CD4-positive, alpha-beta T cell treated with Interleukin-1 beta for 1 hour (primary cell): ENCODE measurements at regions not wholly inside any gene's neighbourhood (a gene's known extent, or its start where the extent isn't known, plus 50 kb on each side); places are given as distances from the start of the nearest gene placed in this dataset.

Experiments
- DNase-seq, 2 donors: peaks; one replicate each; pipeline ENCODE4 v3.0.0-alpha.2; 2020 to 2022

DNA sequence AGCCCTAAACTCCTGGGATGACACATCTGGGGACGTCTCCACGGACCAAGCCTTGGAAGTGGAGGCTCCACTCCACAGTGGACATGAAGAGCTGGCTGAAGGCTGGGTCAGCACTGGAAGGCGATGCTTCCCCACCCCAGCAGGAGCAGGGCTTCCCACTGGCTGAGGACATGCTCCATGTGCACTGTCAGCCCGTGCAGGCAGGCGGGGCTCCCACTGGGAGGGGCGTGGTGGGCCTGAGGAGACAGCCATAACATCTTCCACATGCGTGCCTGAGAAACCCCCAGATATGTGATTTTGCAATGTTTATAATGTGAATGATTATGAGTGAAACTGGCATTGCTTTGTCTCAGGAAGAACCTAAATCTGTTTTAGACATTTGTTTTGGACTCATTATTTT, 231.3 kb downstream of the KLF13 start:
- DNase-seq = no peak

- DNase-seq = no peak
These were observed 232.2 kb downstream of the KLF13 start for GRCh38 chr15:31558840-31559239.

GRCh38 chr15:31559786-31560185, 233.2 kb downstream of the KLF13 start:
- DNase-seq = no peak

DNA sequence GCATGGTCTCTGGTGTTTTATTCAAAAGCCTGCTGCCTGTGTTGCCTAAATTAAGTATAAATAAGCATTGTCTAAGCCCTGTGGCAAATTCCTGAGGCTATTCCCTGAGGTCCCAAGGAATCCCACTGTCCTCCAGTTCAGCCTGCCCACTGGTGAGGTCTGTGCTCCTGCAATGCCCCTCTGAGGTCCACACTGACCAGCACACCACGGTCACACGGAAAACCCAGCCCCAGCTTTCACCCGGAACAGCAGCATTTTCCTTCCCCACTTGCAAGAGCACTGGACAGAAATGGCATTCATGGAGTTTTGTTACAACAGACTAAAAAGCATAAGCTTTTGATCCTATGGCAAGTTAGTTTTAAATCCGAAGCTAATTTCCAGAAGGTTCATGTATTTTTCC, 234.0 kb downstream of the KLF13 start:
- DNase-seq = no peak

- no peak for DNase-seq
These were observed 234.5 kb downstream of the KLF13 start for GRCh38 chr15:31561156-31561555.

- DNase-seq = no peak
These were observed 236.4 kb downstream of the KLF13 start for GRCh38 chr15:31563001-31563400.

DNA sequence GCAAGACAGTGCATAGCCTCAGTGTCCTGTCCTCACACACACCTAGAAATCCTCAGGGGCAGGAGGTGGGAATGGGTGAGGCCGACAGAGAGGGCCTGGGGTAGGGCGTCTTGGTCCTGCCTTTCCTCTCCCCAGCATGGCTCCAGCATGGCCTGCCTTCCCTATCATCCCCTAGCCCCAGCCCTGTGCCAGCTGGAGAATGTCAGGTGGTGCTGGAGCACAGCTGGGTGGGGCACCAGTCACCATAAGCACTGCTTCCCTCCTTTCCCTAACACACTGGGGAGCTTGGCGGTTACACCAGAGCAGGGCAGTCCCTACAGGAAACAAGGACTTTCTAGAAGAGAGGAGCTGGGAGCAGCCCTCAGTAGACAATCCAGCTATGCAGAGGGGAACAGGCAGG, 236.8 kb downstream of the KLF13 start:
- DNase-seq = no peak

DNA sequence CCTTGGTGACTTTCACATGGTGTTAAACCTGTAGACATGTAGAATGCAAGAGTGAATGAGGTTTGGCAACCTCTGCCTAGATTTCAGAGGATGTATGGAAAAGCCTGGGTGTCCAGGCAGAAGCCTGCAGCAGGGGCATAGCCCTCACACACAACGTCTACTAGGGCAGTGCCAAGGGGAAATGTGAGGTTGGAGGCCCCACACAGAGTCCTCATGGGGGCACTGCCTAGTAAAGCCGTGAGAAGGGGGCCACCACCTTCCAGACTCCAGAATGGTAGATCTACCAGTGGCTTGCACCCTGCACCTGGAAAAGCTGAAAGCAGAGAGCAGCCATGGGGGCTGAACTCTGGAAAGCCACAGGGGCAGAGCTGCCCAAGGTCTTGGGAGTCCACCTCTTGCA, 241.2 kb downstream of the KLF13 start:
- no peak for DNase-seq

- no peak for DNase-seq
These were observed 243.2 kb downstream of the KLF13 start for GRCh38 chr15:31569836-31570235.

- DNase-seq = no peak
These were observed 244.0 kb downstream of the KLF13 start for GRCh38 chr15:31570591-31570990.

GRCh38 chr15:31571676-31572075, 245.0 kb downstream of the KLF13 start:
- no peak for DNase-seq

DNA sequence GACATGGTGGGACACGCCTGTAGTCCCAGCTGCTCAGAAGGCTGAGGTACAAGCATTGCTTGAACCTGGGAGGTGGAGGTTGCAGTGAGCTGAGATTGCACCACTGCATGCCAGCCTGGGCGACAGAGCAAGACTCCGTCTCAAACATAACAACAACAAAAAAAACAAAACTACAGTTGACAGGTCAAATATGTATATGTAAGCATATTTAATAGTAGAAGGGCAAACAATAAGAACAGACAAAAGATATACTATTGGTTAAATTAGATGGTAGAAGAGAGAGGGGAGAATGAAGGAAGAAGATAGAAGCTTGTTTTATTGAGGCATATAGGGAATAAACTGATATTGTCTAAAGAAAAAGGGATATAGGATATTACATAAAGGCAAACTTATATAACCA, 247.1 kb downstream of the KLF13 start:
- DNase-seq = no peak

DNA sequence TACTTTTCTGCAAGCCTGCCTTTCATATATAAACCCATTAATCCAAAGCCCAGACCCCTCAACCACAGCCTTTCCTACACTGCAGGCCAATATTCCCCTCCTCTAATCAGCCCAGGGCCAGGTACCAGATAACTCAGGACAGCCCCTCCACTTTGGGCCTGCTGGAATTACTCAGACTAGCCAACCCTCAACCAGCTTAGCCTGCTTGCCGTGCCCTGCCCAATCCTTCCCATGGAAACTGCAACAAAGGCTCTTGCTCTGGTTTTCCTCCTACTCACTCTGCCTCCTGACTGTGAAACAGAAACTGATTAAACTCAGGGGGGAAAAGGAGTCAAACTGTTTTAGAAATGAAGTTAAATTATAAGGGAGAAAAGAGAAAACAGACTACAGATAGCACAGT, 248.1 kb downstream of the KLF13 start:
- no peak for DNase-seq

- DNase-seq = no peak
These were observed 250.5 kb downstream of the KLF13 start for GRCh38 chr15:31577108-31577507.

GRCh38 chr15:31579282-31579681, 252.6 kb downstream of the KLF13 start:
- no peak for DNase-seq

DNA sequence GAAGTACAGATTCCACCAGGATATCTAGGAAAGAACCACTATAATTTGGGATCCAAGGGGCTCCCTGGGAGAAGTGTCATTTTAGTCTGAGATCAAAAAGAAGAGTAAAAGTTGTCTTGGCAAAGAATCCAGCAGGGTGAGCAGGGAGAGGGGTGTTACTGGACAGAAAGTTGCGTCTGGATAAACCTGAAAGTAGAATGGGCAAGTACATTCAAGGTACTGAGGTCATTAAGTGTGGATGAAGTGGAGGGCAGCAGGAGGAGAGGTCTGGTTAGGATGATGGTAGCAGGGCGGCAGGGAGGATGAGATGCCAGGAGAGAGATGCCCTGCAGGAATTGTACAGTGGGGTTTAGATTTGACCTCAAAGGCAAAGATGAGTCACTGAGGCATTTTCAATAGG, 253.3 kb downstream of the KLF13 start:
- no peak for DNase-seq

GRCh38 chr15:31584195-31584594, 257.6 kb downstream of the KLF13 start:
- no peak for DNase-seq

- no peak for DNase-seq
These were observed 258.6 kb downstream of the KLF13 start for GRCh38 chr15:31585240-31585639.

GRCh38 chr15:31586841-31587240, 260.2 kb downstream of the KLF13 start:
- DNase-seq = no peak

DNA sequence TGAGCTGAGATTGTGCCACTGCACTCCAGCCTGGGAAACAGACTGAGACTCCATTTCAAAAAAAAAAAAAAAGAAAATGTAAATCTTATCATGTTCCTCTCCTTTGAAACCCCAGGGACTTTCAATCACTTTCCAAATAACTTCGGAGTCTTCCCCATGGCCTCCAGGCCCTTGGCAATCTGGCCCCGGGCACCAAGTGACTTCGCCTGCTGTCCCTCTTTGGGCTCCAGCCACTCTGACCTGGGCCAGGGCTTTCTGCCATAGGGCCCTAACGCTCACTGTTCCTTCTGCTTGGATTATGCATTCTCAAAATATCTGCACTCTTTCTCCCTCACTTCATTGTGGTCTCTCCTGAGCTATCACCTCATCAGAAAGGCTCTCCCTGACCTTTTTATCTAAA, 260.9 kb downstream of the KLF13 start:
- no peak for DNase-seq

DNA sequence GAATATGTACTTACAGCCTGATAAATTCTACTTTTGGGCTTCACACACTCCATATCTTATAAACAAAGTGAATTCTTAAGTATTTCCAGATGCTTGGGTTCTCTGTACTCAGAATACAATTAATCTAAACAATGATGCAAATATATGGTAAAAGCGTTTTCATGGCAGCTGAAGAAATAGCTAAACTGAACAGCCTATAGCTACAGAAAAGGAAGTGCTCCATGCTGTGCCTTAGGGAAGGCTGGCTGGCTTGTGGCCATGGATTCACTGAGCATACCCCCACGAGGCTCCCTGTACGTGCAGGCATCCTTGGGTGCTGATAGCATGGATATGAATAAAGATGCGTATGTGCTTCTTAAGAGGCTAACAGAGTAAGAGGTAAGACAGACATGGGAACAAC, 264.0 kb downstream of the KLF13 start:
- no peak for DNase-seq

DNA sequence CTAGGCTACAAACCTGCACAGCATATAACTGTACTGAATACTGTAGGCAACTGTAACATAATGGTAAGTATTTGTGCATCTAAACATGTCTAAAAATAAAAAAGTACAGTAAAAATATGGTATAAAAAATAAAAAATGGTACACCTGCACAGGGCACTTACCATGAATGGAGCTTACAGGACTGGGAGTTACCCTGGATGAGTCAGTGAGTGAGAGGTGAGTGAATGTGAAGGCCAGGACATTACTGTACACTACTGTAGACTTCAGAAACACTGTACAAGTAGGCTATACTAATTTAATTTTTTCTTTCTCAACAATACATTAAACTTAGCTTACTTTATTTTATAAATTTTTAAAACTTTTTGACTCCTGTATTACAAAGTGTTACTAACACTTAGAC, 265.3 kb downstream of the KLF13 start:
- DNase-seq = no peak

- DNase-seq = no peak
These were observed 270.8 kb downstream of the KLF13 start for GRCh38 chr15:31597466-31597865.

GRCh38 chr15:31598620-31599019, 272.0 kb downstream of the KLF13 start:
- no peak for DNase-seq

DNA sequence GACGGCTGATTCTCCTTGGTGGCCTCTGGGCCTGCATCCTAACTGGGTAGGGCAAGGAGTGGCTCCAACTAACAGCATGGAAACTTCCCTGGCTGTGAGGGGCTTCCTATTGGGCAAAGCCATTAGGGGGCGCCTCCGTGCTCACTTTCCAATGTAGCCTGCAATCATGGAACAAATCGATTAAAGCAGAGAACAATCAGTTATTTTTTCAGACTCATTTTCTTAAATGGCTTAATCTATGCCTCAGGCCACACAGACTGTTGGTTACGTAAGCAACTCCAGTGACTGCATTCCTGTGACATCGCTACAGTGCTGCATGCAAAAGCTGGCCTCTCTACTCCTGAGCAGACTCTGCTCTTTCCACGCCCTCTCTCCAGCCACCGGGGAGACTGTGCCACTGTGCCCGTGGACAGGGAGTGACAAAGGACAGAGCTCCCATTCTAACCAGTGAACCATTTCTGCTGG, 278.9 kb downstream of the KLF13 start:
- DNase-seq = no peak

DNA sequence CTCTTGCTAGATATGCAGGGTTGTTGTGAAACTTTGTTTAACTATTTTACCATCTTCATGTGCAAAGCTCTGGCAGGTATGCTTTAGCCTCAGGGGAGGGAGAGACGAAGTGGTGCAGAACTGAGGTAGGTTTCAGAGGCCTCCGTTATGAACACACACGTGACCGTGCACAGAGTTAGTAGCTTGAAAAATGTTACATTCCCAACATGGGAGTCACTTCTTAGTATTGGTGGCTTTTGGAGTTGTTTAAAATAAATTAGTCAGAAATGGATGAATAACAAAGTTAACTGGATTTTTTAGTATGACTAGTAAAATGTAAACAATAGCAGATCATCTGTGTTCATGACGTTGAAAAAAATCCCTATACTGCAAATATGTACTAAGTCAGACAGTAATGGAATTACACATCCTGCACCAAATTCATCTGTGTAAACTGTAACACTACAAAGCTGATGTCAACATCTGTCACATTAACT, 279.6 kb downstream of the KLF13 start:
- DNase-seq = no peak
